NCI-H2196 (cell line): ENCODE measurements at regions not wholly inside any gene's neighbourhood (a gene's known extent, or its start where the extent isn't known, plus 50 kb on each side); places are given as distances from the start of the nearest gene placed in this dataset.
"Not testable (repeated sequence)": the region's sequence is repeated elsewhere in the genome, so short reads cannot be mapped to it uniquely, and the experiment has no call there.

Source experiments
- DNase-seq: peaks from one replicate; lab custom pipeline; 2025; ENCODE audit not compliant: unreplicated experiment; lab: John Stamatoyannopoulos, UW

GRCh38 chr19:23597661-23598060, 89.4 kb downstream of the ZNF675 start:
- no peak for DNase-seq

- no peak for DNase-seq
Measured at GRCh38 chr19:23596872-23597271, 90.1 kb downstream of the ZNF675 start.

GRCh38 chr19:23594311-23594710, 92.7 kb downstream of the ZNF675 start:
- not testable (repeated sequence) for DNase-seq

GRCh38 chr19:23587546-23587945, 99.5 kb downstream of the ZNF675 start:
- DNase-seq, result no peak

GRCh38 chr19:23577501-23577900, 109.5 kb downstream of the ZNF675 start:
- DNase-seq, result no peak

GRCh38 chr19:23571175-23571574, 115.8 kb downstream of the ZNF675 start:
- no peak for DNase-seq

DNA sequence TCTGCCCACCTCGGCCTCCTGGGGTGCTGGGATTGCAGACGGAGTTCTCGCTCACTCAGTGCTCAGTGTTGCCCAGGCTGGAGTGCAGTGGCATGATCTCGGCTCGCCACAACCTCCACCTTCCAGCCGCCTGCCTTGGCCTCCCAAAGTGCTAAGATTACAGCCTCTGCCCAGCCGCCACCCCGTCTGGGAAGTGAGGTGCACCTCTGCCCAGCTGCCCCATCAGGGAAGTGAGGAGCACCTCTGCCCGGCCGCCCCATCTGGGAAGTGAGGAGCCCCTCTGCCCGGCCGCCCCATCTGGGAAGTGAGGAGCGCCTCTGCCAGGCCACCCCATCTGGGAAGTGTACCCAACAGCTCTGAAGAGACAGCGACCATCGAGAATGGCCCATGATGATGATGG, 118.9 kb downstream of the ZNF675 start:
- not testable (repeated sequence) for DNase-seq

DNA sequence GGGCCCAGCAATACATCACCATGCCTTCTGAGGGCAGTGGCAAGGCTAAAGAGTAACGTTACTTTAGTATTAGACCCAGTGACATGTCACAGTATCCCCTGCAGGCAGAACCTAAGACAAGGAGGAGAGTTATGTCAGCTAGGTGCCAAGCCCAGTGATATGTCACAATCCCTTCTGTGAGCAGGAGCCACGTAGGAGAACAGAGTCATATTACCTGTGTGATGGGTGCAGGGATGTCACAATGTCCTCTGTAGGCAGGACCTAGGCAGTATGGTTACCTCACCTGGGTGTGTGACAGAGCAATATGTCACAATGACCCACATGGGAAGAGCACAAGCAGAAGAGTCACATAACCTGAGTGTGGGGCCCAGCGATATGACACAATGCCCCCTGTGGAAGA, 121.8 kb downstream of the ZNF675 start:
- no peak for DNase-seq

GRCh38 chr19:23563326-23563725, 123.7 kb downstream of the ZNF675 start:
- DNase-seq, result no peak

DNA sequence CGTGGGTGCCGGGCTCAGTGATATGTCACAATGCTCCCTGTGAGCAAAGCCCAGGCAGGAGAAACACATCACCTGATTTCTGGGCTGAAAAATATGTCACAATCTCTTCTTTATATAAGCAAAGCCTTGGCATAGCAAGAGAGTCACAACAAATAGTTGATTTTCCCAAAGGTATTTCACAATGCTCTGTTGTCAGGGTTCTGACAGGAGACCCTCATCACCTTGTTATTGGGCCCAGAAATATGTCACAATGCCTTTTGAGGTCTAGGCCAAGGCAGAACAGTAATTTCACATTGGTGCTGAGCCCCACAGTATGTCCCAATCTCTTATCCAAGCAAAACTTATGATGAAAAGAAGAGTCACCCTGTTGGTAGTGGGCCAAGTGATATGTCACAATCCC, 125.7 kb downstream of the ZNF675 start:
- DNase-seq, result no peak

- DNase-seq, result no peak
Measured at GRCh38 chr19:23560051-23560450, 127.0 kb downstream of the ZNF675 start.

DNA sequence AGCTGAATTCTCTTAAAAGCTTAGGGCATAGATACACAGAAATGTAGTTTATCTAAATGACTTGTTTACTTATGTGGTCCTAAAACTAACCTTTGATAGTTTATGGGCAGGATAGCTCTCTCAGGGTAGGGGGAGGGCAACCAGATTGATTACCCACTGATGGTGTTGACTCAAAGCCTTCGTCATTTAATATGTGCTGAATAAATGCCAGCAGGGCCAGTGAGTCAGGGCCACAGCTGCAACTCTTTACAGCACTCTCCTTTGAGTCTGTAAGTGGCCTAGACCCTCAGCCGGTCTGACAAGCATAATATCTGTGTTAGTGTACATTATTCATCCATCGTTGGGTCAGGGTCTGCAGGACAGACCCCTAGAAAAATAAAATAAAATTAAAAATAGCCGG, 128.5 kb downstream of the ZNF675 start:
- DNase-seq, result no peak

DNA sequence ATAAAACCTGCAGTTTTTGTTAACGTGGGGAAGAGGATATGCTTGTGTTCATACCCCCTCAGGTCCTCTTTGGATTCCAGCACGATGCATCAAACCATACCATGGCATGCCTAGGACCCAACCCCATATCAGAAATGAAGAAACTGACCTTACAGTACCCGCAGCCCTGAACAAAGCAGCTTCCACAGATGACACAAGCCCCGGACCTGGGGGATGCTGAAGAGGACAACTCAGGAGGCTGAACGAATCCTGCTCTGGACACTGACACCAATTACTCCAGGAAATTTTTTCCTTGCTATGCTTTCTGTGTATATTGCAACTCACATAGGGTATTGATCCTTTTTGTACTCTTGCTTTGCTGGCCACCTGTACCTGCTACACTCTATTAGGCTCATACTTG, 129.6 kb downstream of the ZNF675 start:
- no peak for DNase-seq

- DNase-seq, result no peak
Measured at GRCh38 chr19:23554548-23554947, 132.5 kb downstream of the ZNF675 start.

GRCh38 chr19:23550102-23550501, 136.9 kb downstream of the ZNF675 start:
- not testable (repeated sequence) for DNase-seq

GRCh38 chr19:23547816-23548430, 139.1 kb downstream of the ZNF675 start:
- DNase-seq, result no peak

DNA sequence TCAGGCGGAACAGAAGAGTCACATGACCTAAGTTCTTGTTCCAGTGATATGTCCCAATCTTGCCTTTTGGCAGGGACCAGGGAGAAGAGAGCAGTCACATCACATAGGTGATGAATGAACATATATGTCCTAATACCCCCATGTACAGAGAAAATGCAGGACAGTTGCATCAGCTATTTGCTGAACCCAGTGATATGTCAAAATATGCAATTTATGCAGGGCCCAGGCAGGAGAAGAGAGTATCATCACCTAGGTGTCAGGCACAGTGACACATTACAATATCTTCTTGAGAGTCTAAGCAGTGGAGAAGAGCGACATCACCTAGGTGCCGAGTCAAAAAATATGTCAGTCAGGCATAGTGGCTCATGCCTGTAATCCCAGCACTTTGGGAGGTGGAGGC, 139.9 kb downstream of the ZNF675 start:
- DNase-seq, result no peak

GRCh38 chr19:23543351-23543750, 143.7 kb downstream of the ZNF675 start:
- DNase-seq, result no peak

- DNase-seq, result no peak
Measured at GRCh38 chr19:23542562-23542961, 144.4 kb downstream of the ZNF675 start.

DNA sequence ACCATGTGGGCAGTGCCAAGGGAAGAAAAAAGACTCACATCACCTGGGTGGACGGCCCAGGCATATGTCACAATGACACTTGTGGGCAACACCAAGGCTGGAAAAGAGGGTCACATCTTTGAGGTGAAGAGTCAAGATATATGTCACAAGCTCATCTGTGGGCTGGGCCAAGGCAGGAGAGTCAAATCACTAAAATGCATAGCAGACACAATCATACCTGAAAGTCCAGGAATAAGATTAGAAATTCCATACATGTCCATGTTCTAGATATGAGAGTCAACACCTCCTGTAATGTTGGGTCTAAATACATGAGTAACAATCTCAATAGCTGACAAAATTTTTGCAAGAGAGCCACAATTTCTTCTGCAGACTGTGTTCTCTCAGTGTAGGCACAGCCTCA, 145.0 kb downstream of the ZNF675 start:
- no peak for DNase-seq

GRCh38 chr19:23540180-23540579, 144.9 kb upstream of the ZNF91 start:
- DNase-seq, result not testable (repeated sequence)

GRCh38 chr19:23539499-23539898, 144.2 kb upstream of the ZNF91 start:
- no peak for DNase-seq

- not testable (repeated sequence) for DNase-seq
Measured at GRCh38 chr19:23537136-23537535, 141.9 kb upstream of the ZNF91 start.
